Tibial nerve (tissue), 3 donors: ENCODE measurements at regions not wholly inside any gene's neighbourhood (a gene's known extent, or its start where the extent isn't known, plus 50 kb on each side); places are given as distances from the start of the nearest gene placed in this dataset.

Experiments
- POLR2A ChIP-seq, 2 donors: fragments of 450-650 bp; IDR thresholded peaks; one replicate each; pipeline ENCODE4 v1.6.1; 2017; ENCODE audit warnings: antibody characterized with exemption in 2 of 2, mild to moderate bottlenecking in 2 of 2, moderate library complexity in 2 of 2
- TF ChIP-seq, protein P1 (sequence below), 5 experiments: fragments of 200-600 bp in 3 of 5; fragments of 450-650 bp in 2 of 5; sonication (generic) in 3 of 5; IDR thresholded peaks; one replicate each; pipeline ENCODE4 v1.5.1; 2016 to 2019; ENCODE audit warnings: antibody characterized with exemption in 5 of 5, mild to moderate bottlenecking in 3 of 5, moderate library complexity in 2 of 5

DNA sequence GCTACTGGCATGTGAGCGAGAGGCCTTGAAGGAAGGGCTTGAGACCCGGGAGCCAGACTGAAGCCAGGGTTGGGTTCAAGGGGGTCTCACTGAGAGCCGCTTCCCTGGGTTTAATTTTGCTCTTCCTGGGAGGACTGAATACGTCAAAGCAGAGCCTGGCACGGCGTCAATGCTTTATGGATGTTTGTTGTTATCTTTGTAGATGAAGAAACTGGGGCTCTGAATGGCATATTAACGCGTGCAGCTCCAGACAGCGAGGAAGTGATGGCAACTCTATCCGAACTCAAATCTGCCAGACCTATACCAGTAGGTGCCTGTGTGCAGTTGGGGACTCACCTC, 152.8 kb upstream of the PARP11 start:
- TF ChIP-seq, protein P1, sequence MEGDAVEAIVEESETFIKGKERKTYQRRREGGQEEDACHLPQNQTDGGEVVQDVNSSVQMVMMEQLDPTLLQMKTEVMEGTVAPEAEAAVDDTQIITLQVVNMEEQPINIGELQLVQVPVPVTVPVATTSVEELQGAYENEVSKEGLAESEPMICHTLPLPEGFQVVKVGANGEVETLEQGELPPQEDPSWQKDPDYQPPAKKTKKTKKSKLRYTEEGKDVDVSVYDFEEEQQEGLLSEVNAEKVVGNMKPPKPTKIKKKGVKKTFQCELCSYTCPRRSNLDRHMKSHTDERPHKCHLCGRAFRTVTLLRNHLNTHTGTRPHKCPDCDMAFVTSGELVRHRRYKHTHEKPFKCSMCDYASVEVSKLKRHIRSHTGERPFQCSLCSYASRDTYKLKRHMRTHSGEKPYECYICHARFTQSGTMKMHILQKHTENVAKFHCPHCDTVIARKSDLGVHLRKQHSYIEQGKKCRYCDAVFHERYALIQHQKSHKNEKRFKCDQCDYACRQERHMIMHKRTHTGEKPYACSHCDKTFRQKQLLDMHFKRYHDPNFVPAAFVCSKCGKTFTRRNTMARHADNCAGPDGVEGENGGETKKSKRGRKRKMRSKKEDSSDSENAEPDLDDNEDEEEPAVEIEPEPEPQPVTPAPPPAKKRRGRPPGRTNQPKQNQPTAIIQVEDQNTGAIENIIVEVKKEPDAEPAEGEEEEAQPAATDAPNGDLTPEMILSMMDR (IDR thresholded peaks at IDR 0.05) = no peak
- no peak for TF ChIP-seq POLR2A (IDR thresholded peaks at IDR 0.05)
